Activated naive CD4-positive, alpha-beta T cell treated with anti-CD3 and anti-CD28 coated beads for 36 hours (primary cell): ENCODE measurements at regions not wholly inside any gene's neighbourhood (a gene's known extent, or its start where the extent isn't known, plus 50 kb on each side); places are given as distances from the start of the nearest gene placed in this dataset.
"Not testable (repeated sequence)": the region's sequence is repeated elsewhere in the genome, so short reads cannot be mapped to it uniquely, and the experiment has no call there.

Source experiments
- CTCF ChIA-PET: fragments of 350-600 bp; sonication (Branson Sonifier 250); formaldehyde crosslinking; loops from one replicate; lab custom pipeline; 2021; ENCODE audit warnings: antibody characterized with exemption; lab: Charles Lee
- DNase-seq: peaks from one replicate; pipeline ENCODE4 v3.0.0-alpha.2; 2020
- H3K27ac Mint-ChIP-seq: one replicate; pipeline ENCODE4 v1.8.0; 2021; ENCODE audit warnings: mild to moderate bottlenecking, mixed read lengths
- H3K27me3 Mint-ChIP-seq: one replicate; pipeline ENCODE4 v1.8.0; 2021; ENCODE audit warnings: low read depth, mixed read lengths
- H3K36me3 Mint-ChIP-seq: one replicate; pipeline ENCODE4 v1.8.0; 2021; ENCODE audit warnings: low read depth, mixed read lengths
- H3K4me1 Mint-ChIP-seq: one replicate; pipeline ENCODE4 v1.8.0; 2021; ENCODE audit warnings: low read depth, mixed read lengths
- H3K4me3 Mint-ChIP-seq: one replicate; pipeline ENCODE4 v1.8.0; 2021; ENCODE audit warnings: mild to moderate bottlenecking, moderate library complexity, mixed read lengths
- H3K9me3 Mint-ChIP-seq: one replicate; pipeline ENCODE4 v1.8.0; 2021; ENCODE audit warnings: mixed read lengths
- intact Hi-C: fragments of 100-400 bp; cut with micrococcal nuclease; formaldehyde crosslinking; loops from one replicate; pipeline ENCODE4 v1.15.1; 2023

- CTCF ChIA-PET, result interaction anchor here (1.0 to 1.5 kb wide), 3 partner anchors 48 to 338 kb away, joined by 3 to 4 read pairs (median 3); no protein-coding TSS in a partner anchor
- Mint-ChIP-seq H3K4me3 (no peak overlapping the region), H3K4me1 (peaks cover 3% of the 10 kb centered on the region), H3K27ac (no peak overlapping the region), H3K27me3 (no peaks in the 10 kb centered on the region), H3K9me3 (no peaks in the 10 kb centered on the region), H3K36me3 (no peaks in the 10 kb centered on the region)
- intact Hi-C loops, result no loop called here
- DNase-seq, result no peak
These were observed 171.0 kb upstream of the PZP start for GRCh38 chr12:9379023-9379742.

GRCh38 chr12:9378430-9378835 lies 170.2 kb upstream of the PZP start:
- Mint-ChIP-seq H3K27me3 (no peaks in the 10 kb centered on the region), H3K36me3 (no peaks in the 10 kb centered on the region), H3K4me1 (peaks cover 3% of the 10 kb centered on the region), H3K9me3 (no peaks in the 10 kb centered on the region), H3K27ac (no peak overlapping the region), H3K4me3 (no peak overlapping the region)
- CTCF ChIA-PET, result interaction anchor here (1.1 to 1.5 kb wide), 2 partner anchors 47 to 338 kb away, joined by 3 to 4 read pairs; no protein-coding TSS in a partner anchor
- intact Hi-C loops, result no loop called here
- DNase-seq, result no peak

GRCh38 chr12:9372202-9372601 lies 164.0 kb upstream of the PZP start:
- CTCF ChIA-PET, result interaction anchor here (0.6 to 0.7 kb wide), 2 partner anchors 9 to 108 kb away, joined by 3 to 5 read pairs; no protein-coding TSS in a partner anchor
- Mint-ChIP-seq H3K9me3 (no peaks in the 10 kb centered on the region), H3K4me3 (no peak overlapping the region), H3K36me3 (no peaks in the 10 kb centered on the region), H3K27ac (no peak overlapping the region), H3K27me3 (no peaks in the 10 kb centered on the region), H3K4me1 (no peaks in the 10 kb centered on the region)
- intact Hi-C loops, result no loop called here
- no peak for DNase-seq

DNA sequence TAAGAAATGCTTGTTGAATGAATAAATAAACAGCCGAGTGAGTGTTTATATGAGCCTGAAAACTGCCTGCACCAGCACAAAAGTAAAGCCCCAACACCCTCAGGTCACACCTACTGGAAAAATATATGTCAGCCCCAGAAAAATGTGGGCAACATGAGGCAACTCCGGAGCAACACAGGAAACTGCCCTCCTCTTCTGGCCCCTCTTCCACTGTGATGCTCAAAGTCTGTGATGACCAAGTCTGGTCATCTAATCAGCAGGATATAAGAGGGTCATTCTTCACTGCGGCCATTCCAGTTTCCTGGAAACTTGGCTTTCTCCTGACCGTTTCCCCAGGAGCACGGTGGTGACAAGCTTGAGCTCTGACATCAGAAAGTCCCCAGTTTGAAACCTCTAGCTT lies 159.6 kb upstream of the PZP start:
- peaks cover 15% of the 10 kb centered on the region for H3K4me1 Mint-ChIP-seq
- H3K9me3 Mint-ChIP-seq, result no peaks in the 10 kb centered on the region
- H3K27me3 Mint-ChIP-seq, result no peaks in the 10 kb centered on the region
- H3K4me3 Mint-ChIP-seq, result no peak overlapping the region
- no peak for DNase-seq
- CTCF ChIA-PET, result no interaction called here
- intact Hi-C loops, result loop anchor here (2.0 kb wide), 1 partner anchor 23 kb away; no protein-coding TSS in a partner anchor
- H3K36me3 Mint-ChIP-seq, result no peaks in the 10 kb centered on the region
- no peak overlapping the region for H3K27ac Mint-ChIP-seq

DNA sequence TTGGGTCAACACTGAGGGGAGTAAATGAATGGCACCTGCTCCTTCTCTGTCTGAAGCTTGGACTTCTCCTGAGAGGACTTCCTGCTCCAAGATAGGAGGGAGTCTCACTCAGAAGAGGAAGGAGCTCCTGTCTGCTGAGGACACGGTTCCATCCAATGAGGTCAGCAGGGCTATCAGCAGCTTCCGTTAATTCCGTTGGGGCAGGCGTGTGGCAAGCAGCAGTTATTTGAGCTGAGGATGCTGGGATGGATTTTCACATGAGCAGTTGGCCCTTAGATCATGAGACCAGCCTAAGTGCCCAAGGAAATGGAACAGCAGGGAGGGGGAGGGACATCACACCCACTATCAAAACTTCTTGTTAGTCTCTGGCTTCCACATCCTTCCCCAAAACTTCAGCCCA lies 159.0 kb upstream of the PZP start:
- no peaks in the 10 kb centered on the region for H3K27me3 Mint-ChIP-seq
- H3K27ac Mint-ChIP-seq, result no peak overlapping the region
- no peaks in the 10 kb centered on the region for H3K36me3 Mint-ChIP-seq
- peaks cover 15% of the 10 kb centered on the region for H3K4me1 Mint-ChIP-seq
- H3K4me3 Mint-ChIP-seq, result no peak overlapping the region
- no peak for DNase-seq
- H3K9me3 Mint-ChIP-seq, result no peaks in the 10 kb centered on the region
- intact Hi-C loops, result loop anchor here (2.0 kb wide), 1 partner anchor 22 kb away; no protein-coding TSS in a partner anchor
- CTCF ChIA-PET, result interaction anchor here (0.9 kb wide), 1 partner anchor 36 kb away, joined by 4 read pairs; no protein-coding TSS in a partner anchor

DNA sequence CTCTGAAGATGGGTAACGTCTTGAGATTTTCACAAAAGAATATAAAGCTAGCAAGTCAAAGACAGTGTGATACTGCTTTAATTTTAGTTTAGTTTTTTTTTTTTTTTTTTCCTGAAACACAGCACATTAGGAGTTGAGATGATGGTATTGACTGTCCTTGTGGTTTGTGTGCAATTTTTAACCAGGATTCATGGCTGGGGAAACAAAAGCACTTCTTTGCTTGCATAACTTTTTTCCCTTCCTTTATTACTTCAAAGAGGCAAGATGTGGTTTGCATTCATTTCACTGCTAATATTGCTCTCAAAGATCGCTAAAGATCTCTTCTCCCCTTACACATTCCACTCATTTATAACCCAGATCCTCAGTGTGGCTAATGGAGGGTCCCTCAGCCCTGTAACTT lies 157.1 kb upstream of the PZP start:
- H3K27me3 Mint-ChIP-seq, result no peaks in the 10 kb centered on the region
- no peak for DNase-seq
- no peak overlapping the region for H3K4me3 Mint-ChIP-seq
- no peaks in the 10 kb centered on the region for H3K36me3 Mint-ChIP-seq
- CTCF ChIA-PET, result interaction anchor here (0.6 to 1.0 kb wide), 2 partner anchors 18 to 252 kb away, joined by 3 to 4 read pairs; no protein-coding TSS in a partner anchor
- no peaks in the 10 kb centered on the region for H3K9me3 Mint-ChIP-seq
- peaks cover 15% of the 10 kb centered on the region for H3K4me1 Mint-ChIP-seq
- no peak overlapping the region for H3K27ac Mint-ChIP-seq
- intact Hi-C loops, result no loop called here

GRCh38 chr12:9364224-9365176 lies 156.3 kb upstream of the PZP start:
- Mint-ChIP-seq H3K4me3 (no peak overlapping the region), H3K36me3 (no peaks in the 10 kb centered on the region), H3K27ac (no peak overlapping the region), H3K4me1 (peaks cover 15% of the 10 kb centered on the region), H3K27me3 (no peaks in the 10 kb centered on the region), H3K9me3 (no peaks in the 10 kb centered on the region)
- intact Hi-C loops, result no loop called here
- peak; percentile 48 for DNase-seq
- CTCF ChIA-PET, result interaction anchor here (0.6 to 1.0 kb wide), 2 partner anchors 18 to 251 kb away, joined by 3 to 4 read pairs; no protein-coding TSS in a partner anchor

DNA sequence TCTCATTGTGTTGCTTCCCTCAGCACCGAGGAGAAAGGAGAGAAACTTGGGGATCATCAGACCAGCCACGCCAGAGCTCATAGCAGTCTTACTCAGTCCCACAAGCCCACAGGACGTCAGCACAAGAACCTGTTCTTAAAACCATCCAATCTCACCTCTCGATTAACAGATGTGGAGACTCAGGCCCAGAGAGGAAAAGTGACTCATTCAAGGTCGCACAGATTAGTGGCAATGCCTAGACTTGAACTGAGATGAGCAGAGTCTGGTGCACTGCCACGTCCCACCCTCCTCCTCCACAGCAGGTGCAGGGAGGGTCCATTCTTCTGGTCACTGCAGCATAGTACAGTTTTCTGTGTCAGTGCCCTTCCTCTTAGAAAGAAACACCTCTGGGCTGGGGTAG lies 154.9 kb upstream of the PZP start:
- DNase-seq, result no peak
- Mint-ChIP-seq H3K27ac (no peak overlapping the region), H3K27me3 (no peaks in the 10 kb centered on the region), H3K36me3 (no peaks in the 10 kb centered on the region), H3K4me3 (no peak overlapping the region), H3K4me1 (peaks cover 15% of the 10 kb centered on the region), H3K9me3 (no peaks in the 10 kb centered on the region)
- CTCF ChIA-PET, result interaction anchor here (0.5 kb wide), 1 partner anchor 9 kb away, joined by 5 read pairs; no protein-coding TSS in a partner anchor
- intact Hi-C loops, result no loop called here

DNA sequence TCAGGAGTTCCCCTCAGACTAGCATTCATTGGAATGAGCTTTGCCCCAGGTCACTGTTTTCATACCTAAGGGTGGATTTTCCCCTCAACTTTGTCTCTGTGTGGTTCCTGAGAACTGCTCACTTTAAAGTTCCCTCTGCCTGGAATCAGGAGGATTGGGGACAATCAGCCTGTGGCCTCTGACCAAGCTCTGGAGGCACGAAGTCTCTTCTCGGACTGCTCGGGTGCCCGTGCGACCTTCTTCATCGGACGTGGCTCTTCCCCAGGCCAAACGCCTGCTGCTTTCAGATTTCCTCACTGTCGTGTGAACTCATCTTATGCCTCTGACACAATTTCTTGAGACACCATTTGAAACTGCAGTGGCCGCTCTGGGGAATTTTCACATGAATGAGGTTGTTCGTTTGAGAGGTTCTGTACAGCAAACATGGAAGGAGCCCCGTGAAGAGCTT lies 153.7 kb upstream of the PZP start:
- Mint-ChIP-seq H3K9me3 (no peaks in the 10 kb centered on the region), H3K4me1 (peaks cover 15% of the 10 kb centered on the region), H3K27ac (no peak overlapping the region), H3K36me3 (no peaks in the 10 kb centered on the region), H3K4me3 (no peak overlapping the region), H3K27me3 (no peaks in the 10 kb centered on the region)
- intact Hi-C loops, result no loop called here
- CTCF ChIA-PET, result interaction anchor here (0.6 to 0.7 kb wide), 3 partner anchors 15 to 346 kb away, joined by 3 to 4 read pairs (median 3); no protein-coding TSS in a partner anchor
- DNase-seq, result no peak

- DNase-seq, H3K27ac Mint-ChIP-seq, intact Hi-C loops, H3K27me3 Mint-ChIP-seq, CTCF ChIA-PET, H3K4me3 Mint-ChIP-seq, H3K4me1 Mint-ChIP-seq: not testable (repeated sequence)
- Mint-ChIP-seq H3K9me3 (peaks cover 27% of the 10 kb centered on the region), H3K36me3 (peaks cover 14% of the 10 kb centered on the region)
These were observed 146.0 kb upstream of the PZP start for GRCh38 chr12:9354009-9354754.

- H3K36me3 Mint-ChIP-seq, result peaks cover 13% of the 10 kb centered on the region
- no peaks in the 10 kb centered on the region for H3K27me3 Mint-ChIP-seq
- H3K9me3 Mint-ChIP-seq, result peaks cover 22% of the 10 kb centered on the region
- CTCF ChIA-PET, result interaction anchor here (1.0 to 1.1 kb wide), 2 partner anchors 18 to 40 kb away, joined by 3 to 4 read pairs; no protein-coding TSS in a partner anchor
- no peak overlapping the region for H3K27ac Mint-ChIP-seq
- peaks cover 13% of the 10 kb centered on the region for H3K4me1 Mint-ChIP-seq
- DNase-seq, result no peak
- intact Hi-C loops, result no loop called here
- no peak overlapping the region for H3K4me3 Mint-ChIP-seq
These were observed 142.9 kb upstream of the PZP start for GRCh38 chr12:9351136-9351535.
